ENCODE measurements at regions not wholly inside any gene's neighbourhood (a gene's known extent, or its start where the extent isn't known, plus 50 kb on each side); places are given as distances from the start of the nearest gene placed in this dataset.

GRCh38 chr6:62711750-62712149 is 425.7 kb upstream of the KHDRBS2 start:
- TF ChIP-seq POLR2A (IDR thresholded peaks at IDR 0.05): no peak
- TF ChIP-seq CTCF (IDR thresholded peaks at IDR 0.05): no peak

Data from thyroid gland (tissue), 4 donors.